Left ventricle myocardium superior (tissue), 1 donor: ENCODE measurements at regions not wholly inside any gene's neighbourhood (a gene's known extent, or its start where the extent isn't known, plus 50 kb on each side); places are given as distances from the start of the nearest gene placed in this dataset.
A peak's percentile ranks its signal among the peaks of the same experiment; 100 is the strongest.
"Not testable (repeated sequence)": the region's sequence is repeated elsewhere in the genome, so short reads cannot be mapped to it uniquely, and the experiment has no call there.

Experiments
- ATAC-seq: fragments of 200-7000 bp; cut with Tn5 transposase; one replicate; pipeline ENCODE4 v1.9.1; 2020; ENCODE audit warnings: mild to moderate bottlenecking, moderate library complexity
- DNase-seq: peaks from one replicate; pipeline ENCODE4 v3.0.0-alpha.2; 2020
- intact Hi-C: fragments of 100-400 bp; cut with micrococcal nuclease; formaldehyde crosslinking; loops from one replicate; pipeline ENCODE4 v1.11.0; 2022
- donor health status: DM: no; HTN: yes; CAD: no; lungs with severe emphysema.

GRCh38 chr6:91094806-91095475, 508.1 kb upstream of the MAP3K7 start:
- DNase-seq (no peak), ATAC-seq (no peak)
- intact Hi-C loops, result no loop called here

- intact Hi-C loops, result no loop called here
- no peak for ATAC-seq
- no peak for DNase-seq
Measured at GRCh38 chr6:91094341-91094740, 507.5 kb upstream of the MAP3K7 start.

GRCh38 chr6:91088976-91089375, 502.1 kb upstream of the MAP3K7 start:
- intact Hi-C loops, result no loop called here
- DNase-seq (no peak), ATAC-seq (no peak)

GRCh38 chr6:91088515-91088914, 501.6 kb upstream of the MAP3K7 start:
- no peak for DNase-seq
- ATAC-seq, result peak; percentile 56
- intact Hi-C loops, result no loop called here

- intact Hi-C loops, result no loop called here
- no peak for DNase-seq
- ATAC-seq, result peak; percentile 47
Measured at GRCh38 chr6:91087908-91088307, 501.0 kb upstream of the MAP3K7 start.

- ATAC-seq (peak; percentile 49), DNase-seq (no peak)
- intact Hi-C loops, result no loop called here
Measured at GRCh38 chr6:91083211-91083610, 496.3 kb upstream of the MAP3K7 start.

GRCh38 chr6:91082311-91082832, 495.5 kb upstream of the MAP3K7 start:
- no peak for DNase-seq
- intact Hi-C loops, result no loop called here
- ATAC-seq, result peak; percentile 35

GRCh38 chr6:91081452-91082067, 494.7 kb upstream of the MAP3K7 start:
- DNase-seq, result no peak
- ATAC-seq, result peak; percentile 39
- intact Hi-C loops, result no loop called here

- DNase-seq, result no peak
- intact Hi-C loops, result no loop called here
- ATAC-seq, result no peak
Measured at GRCh38 chr6:91080871-91081270, 494.0 kb upstream of the MAP3K7 start.

GRCh38 chr6:91079969-91080368, 493.1 kb upstream of the MAP3K7 start:
- intact Hi-C loops, result no loop called here
- DNase-seq (no peak), ATAC-seq (no peak)

- no peak for DNase-seq
- no peak for ATAC-seq
- intact Hi-C loops, result no loop called here
Measured at GRCh38 chr6:91075244-91075976, 488.5 kb upstream of the MAP3K7 start.

- DNase-seq, result no peak
- ATAC-seq, result no peak
- intact Hi-C loops, result no loop called here
Measured at GRCh38 chr6:91063362-91063761, 476.5 kb upstream of the MAP3K7 start.

- intact Hi-C loops, result no loop called here
- DNase-seq (no peak), ATAC-seq (no peak)
Measured at GRCh38 chr6:91057689-91058088, 470.8 kb upstream of the MAP3K7 start.

- ATAC-seq (no peak), DNase-seq (no peak)
- intact Hi-C loops, result no loop called here
Measured at GRCh38 chr6:91055959-91056358, 469.1 kb upstream of the MAP3K7 start.

- not testable (repeated sequence) for DNase-seq, ATAC-seq
Measured at GRCh38 chr6:91052473-91053450, 465.9 kb upstream of the MAP3K7 start.

GRCh38 chr6:91045161-91045560, 458.3 kb upstream of the MAP3K7 start:
- DNase-seq (no peak), ATAC-seq (peak; percentile 43)
- intact Hi-C loops, result no loop called here

More at GRCh38 chr6:91052473-91053450, 465.9 kb upstream of the MAP3K7 start:
- intact Hi-C loops, result not testable (repeated sequence)

- DNase-seq, result no peak
- intact Hi-C loops, result no loop called here
- no peak for ATAC-seq
Measured at GRCh38 chr6:91043751-91044150, 456.9 kb upstream of the MAP3K7 start.

GRCh38 chr6:91042656-91043055, 455.8 kb upstream of the MAP3K7 start:
- intact Hi-C loops, result no loop called here
- ATAC-seq (no peak), DNase-seq (no peak)

- no peak for ATAC-seq
- no peak for DNase-seq
- intact Hi-C loops, result no loop called here
Measured at GRCh38 chr6:91033964-91034363, 447.1 kb upstream of the MAP3K7 start.
